IPS DF 19.7 (cell line): ENCODE measurements at regions not wholly inside any gene's neighbourhood (a gene's known extent, or its start where the extent isn't known, plus 50 kb on each side); places are given as distances from the start of the nearest gene placed in this dataset.
"Not testable (repeated sequence)": the region's sequence is repeated elsewhere in the genome, so short reads cannot be mapped to it uniquely, and the experiment has no call there.

Experiments
- DNase-seq: peaks from one replicate; pipeline ENCODE4 v3.0.0-alpha.2; 2013; ENCODE audit warnings: low read depth, low spot score

- no peak for DNase-seq
Measured at GRCh38 chr13:112222971-112223370, 153.2 kb upstream of the SPACA7 start.

GRCh38 chr13:112223929-112224328 is 152.2 kb upstream of the SPACA7 start:
- not testable (repeated sequence) for DNase-seq

GRCh38 chr13:112225429-112226090 is 150.6 kb upstream of the SPACA7 start:
- no peak for DNase-seq

GRCh38 chr13:112226320-112227002 is 149.7 kb upstream of the SPACA7 start:
- no peak for DNase-seq

- no peak for DNase-seq
Measured at GRCh38 chr13:112227031-112227430, 149.1 kb upstream of the SPACA7 start.

- DNase-seq = no peak
Measured at GRCh38 chr13:112229445-112229844, 146.7 kb upstream of the SPACA7 start.

- no peak for DNase-seq
Measured at GRCh38 chr13:112229992-112230872, 145.9 kb upstream of the SPACA7 start.

- no peak for DNase-seq
Measured at GRCh38 chr13:112231451-112232083, 144.6 kb upstream of the SPACA7 start.

- DNase-seq = no peak
Measured at GRCh38 chr13:112233256-112233655, 142.9 kb upstream of the SPACA7 start.

- DNase-seq = no peak
Measured at GRCh38 chr13:112233716-112234115, 142.4 kb upstream of the SPACA7 start.

- DNase-seq = no peak
Measured at GRCh38 chr13:112234131-112234875, 141.9 kb upstream of the SPACA7 start.

- DNase-seq = no peak
Measured at GRCh38 chr13:112236016-112236415, 140.1 kb upstream of the SPACA7 start.

- no peak for DNase-seq
Measured at GRCh38 chr13:112236539-112237197, 139.5 kb upstream of the SPACA7 start.

- DNase-seq = no peak
Measured at GRCh38 chr13:112238436-112238995, 137.6 kb upstream of the SPACA7 start.

GRCh38 chr13:112240076-112240475 is 136.1 kb upstream of the SPACA7 start:
- no peak for DNase-seq

GRCh38 chr13:112241288-112241687 is 134.9 kb upstream of the SPACA7 start:
- DNase-seq = no peak

GRCh38 chr13:112242777-112243176 is 133.4 kb upstream of the SPACA7 start:
- DNase-seq = no peak

GRCh38 chr13:112244061-112244460 is 132.1 kb upstream of the SPACA7 start:
- no peak for DNase-seq

GRCh38 chr13:112244495-112245177 is 131.5 kb upstream of the SPACA7 start:
- no peak for DNase-seq
